ENCODE measurements at regions not wholly inside any gene's neighbourhood (a gene's known extent, or its start where the extent isn't known, plus 50 kb on each side); places are given as distances from the start of the nearest gene placed in this dataset.

GRCh38 chr6:74953708-74954107 lies 252.1 kb downstream of the COL12A1 start:
- no peak for DNase-seq
- Histone ChIP-seq H3K27me3 (replicated peaks in 1 of 7) (no peaks in the 10 kb centered on the region), H3K36me3 (no peaks in the 10 kb centered on the region), H3K27ac (no peak overlapping the region), H3K9me3 (peaks cover 0 to 22% (median 16%) of the 10 kb centered on the region in 8 donors), H3K4me3 (no peak overlapping the region), H3K4me1 (no peaks in the 10 kb centered on the region)
- 59 to 85% (median 73%) methylated on average over 3 of the region's 3 CpGs for WGBS, 5 donors
- intact Hi-C loops (cut with DNase I; ENCODE audit: low total_unique reads), result no loop called here
- TF ChIP-seq POLR2A (IDR thresholded peaks at IDR 0.05), result no peak
- TF ChIP-seq POLR2AphosphoS5 (IDR thresholded peaks at IDR 0.05), result no peak
- no peak for TF ChIP-seq CTCF (IDR thresholded peaks at IDR 0.05 in 8 of 11, conservative IDR thresholded peaks at IDR 0.05 in 3 of 11)

DNA sequence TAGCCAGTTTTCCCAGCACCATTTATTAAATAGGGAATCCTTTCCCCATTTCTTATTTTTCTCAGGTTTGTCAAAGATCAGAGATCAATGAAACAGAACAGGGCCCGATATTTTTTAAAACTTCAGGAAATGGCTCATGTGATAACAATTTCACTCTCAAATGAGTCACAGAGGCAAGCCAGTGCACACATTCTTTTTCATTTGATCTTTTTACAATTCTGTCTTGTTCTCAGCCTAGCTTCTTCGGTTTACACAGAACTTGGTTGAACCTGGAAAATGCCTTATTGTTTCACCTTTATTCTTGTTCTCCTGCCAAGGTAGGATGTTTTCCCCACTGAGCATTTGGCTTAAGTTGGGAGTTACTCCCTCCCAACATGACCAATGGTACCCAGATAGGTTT lies 258.9 kb downstream of the COL12A1 start:
- DNase-seq, result no peak
- no peak for TF ChIP-seq CTCF (IDR thresholded peaks at IDR 0.05 in 8 of 11, conservative IDR thresholded peaks at IDR 0.05 in 3 of 11)
- TF ChIP-seq POLR2A (IDR thresholded peaks at IDR 0.05), result no peak
- TF ChIP-seq POLR2AphosphoS5 (IDR thresholded peaks at IDR 0.05), result no peak
- peaks cover 0 to 13% (median 7%) of the 10 kb centered on the region in 8 donors for H3K9me3 ChIP-seq
- H3K27ac ChIP-seq, result no peak overlapping the region
- 81 to 94% (median 87%) methylated on average over 2 of the region's 2 CpGs for WGBS, 5 donors
- intact Hi-C loops (cut with DNase I; ENCODE audit: low total_unique reads), result no loop called here
- H3K4me1 ChIP-seq, result no peaks in the 10 kb centered on the region
- no peaks in the 10 kb centered on the region for H3K36me3 ChIP-seq
- no peaks in the 10 kb centered on the region for H3K27me3 ChIP-seq (replicated peaks in 1 of 7)
- H3K4me3 ChIP-seq, result no peak overlapping the region

DNA sequence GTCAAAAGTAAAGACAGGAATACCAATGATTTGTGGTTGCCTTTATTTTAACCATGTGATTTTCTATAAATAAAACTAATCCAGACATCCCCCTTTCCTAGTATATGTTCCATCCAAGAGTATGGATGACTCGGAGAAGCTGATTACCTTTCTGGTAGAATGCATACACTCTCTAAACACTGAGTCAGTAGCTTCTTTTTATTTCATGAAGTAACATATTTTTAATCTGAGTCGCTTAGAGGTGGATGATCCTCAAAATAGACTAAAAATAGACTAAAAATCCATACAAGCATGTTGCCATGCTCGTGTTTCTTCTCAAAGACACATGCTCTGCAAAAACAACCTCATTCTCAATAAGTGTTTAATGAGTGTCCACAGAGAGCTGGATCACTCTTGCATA lies 263.7 kb downstream of the COL12A1 start:
- H3K27ac ChIP-seq, result no peak overlapping the region
- intact Hi-C loops (cut with DNase I; ENCODE audit: low total_unique reads), result no loop called here
- TF ChIP-seq CTCF (IDR thresholded peaks at IDR 0.05 in 8 of 11, conservative IDR thresholded peaks at IDR 0.05 in 3 of 11) (no peak), POLR2A (IDR thresholded peaks at IDR 0.05) (no peak), POLR2AphosphoS5 (IDR thresholded peaks at IDR 0.05) (no peak)
- no peaks in the 10 kb centered on the region for H3K9me3 ChIP-seq
- no peak for DNase-seq
- H3K4me1 ChIP-seq, result no peaks in the 10 kb centered on the region
- no peaks in the 10 kb centered on the region for H3K27me3 ChIP-seq (replicated peaks in 1 of 7)
- 60 to 75% (median 67%) methylated on average over 3 of the region's 3 CpGs for WGBS, 5 donors
- no peaks in the 10 kb centered on the region for H3K36me3 ChIP-seq
- no peak overlapping the region for H3K4me3 ChIP-seq

GRCh38 chr6:74941424-74941823 lies 264.4 kb downstream of the COL12A1 start:
- TF ChIP-seq POLR2AphosphoS5 (IDR thresholded peaks at IDR 0.05), result no peak
- 49 to 67% (median 61%) methylated on average over 1 of the region's 1 CpG for WGBS, 5 donors
- intact Hi-C loops (cut with DNase I; ENCODE audit: low total_unique reads), result no loop called here
- Histone ChIP-seq H3K9me3 (no peaks in the 10 kb centered on the region), H3K4me1 (no peaks in the 10 kb centered on the region), H3K27me3 (replicated peaks in 1 of 7) (no peaks in the 10 kb centered on the region), H3K36me3 (no peaks in the 10 kb centered on the region), H3K27ac (no peak overlapping the region), H3K4me3 (no peak overlapping the region)
- DNase-seq, result no peak
